GM12891 (cell line): ENCODE measurements at regions not wholly inside any gene's neighbourhood (a gene's known extent, or its start where the extent isn't known, plus 50 kb on each side); places are given as distances from the start of the nearest gene placed in this dataset.

Experiments used
- DNase-seq: peaks from one replicate; pipeline ENCODE4 v3.0.0; 2011; ENCODE audit warnings: low spot score; ENCODE audit not compliant: insufficient read length
- FAIRE-seq: peaks from 2 replicates; lab custom pipeline; 2011; peaks lifted over from hg19 to GRCh38; lab: Jason Lieb, UNC
- PAX5 ChIP-seq: IDR thresholded peaks from 2 replicates; pipeline ENCODE4 v1.6.1; 2011; ENCODE audit warnings: low read length, moderate library complexity, mild to moderate bottlenecking; ENCODE audit not compliant: insufficient read depth, severe bottlenecking
- POLR2A ChIP-seq: IDR thresholded peaks from 2 replicates; pipeline ENCODE4 v1.6.1; 2011; ENCODE audit warnings: low read depth, low read length, control low read depth
- POLR2AphosphoS5 ChIP-seq: IDR thresholded peaks from 2 replicates; pipeline ENCODE4 v1.6.1; 2011; ENCODE audit warnings: low read depth, low read length, control low read depth
- POU2F2 ChIP-seq: IDR thresholded peaks from 2 replicates; pipeline ENCODE4 v1.6.1; 2011; ENCODE audit warnings: low read depth, mild to moderate bottlenecking, control low read depth, low read length, moderate library complexity
- SPI1 ChIP-seq: IDR thresholded peaks from 2 replicates; pipeline ENCODE4 v1.6.1; 2011; ENCODE audit warnings: low read depth, low read length, control low read depth
- TAF1 ChIP-seq: IDR thresholded peaks from 2 replicates; pipeline ENCODE4 v1.6.1; 2011; ENCODE audit warnings: low read depth, low read length, control low read depth

DNA sequence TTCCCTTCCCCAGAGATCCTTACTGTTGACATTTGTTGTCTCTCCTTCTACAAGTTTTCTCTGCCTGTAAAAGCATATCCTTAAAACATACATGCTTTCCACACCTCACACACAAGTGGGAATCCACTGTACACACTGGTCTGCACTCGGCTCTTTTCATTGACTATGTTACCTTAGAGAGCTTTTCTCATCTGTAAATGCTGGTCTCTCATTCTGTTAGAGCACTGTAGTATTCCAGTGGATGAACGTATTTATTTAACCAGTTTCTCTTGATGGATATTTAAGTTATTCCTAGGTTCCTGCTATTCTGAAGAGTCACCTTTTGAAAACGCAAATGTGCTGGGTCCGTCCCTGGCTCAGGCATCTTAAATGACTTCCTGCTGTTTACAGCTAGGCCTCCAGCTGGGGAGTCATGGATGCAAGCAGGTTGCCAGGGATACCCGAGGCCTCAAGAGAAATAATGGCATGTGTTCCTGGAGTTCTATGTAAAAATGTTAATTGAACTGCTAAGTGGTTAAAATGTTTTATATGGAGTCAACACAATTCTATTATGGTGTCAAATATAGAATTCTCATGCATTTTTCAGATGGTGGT is 61.1 kb upstream of the TGM3 start:
- FAIRE-seq (no peak), DNase-seq (no peak)
- TF ChIP-seq POLR2AphosphoS5 (no peak), POU2F2 (no peak), SPI1 (no peak), POLR2A (no peak), TAF1 (no peak), PAX5 (no peak)

GRCh38 chr20:2236256-2236655 is 59.5 kb upstream of the TGM3 start:
- DNase-seq (no peak), FAIRE-seq (no peak)
- TF ChIP-seq POLR2A (no peak), POU2F2 (no peak)

GRCh38 chr20:2237059-2237458 is 58.7 kb upstream of the TGM3 start:
- no peak for FAIRE-seq
- TF ChIP-seq POLR2AphosphoS5 = no peak
- TF ChIP-seq SPI1 = no peak
- TF ChIP-seq TAF1 = no peak
- TF ChIP-seq PAX5 = no peak
- no peak for TF ChIP-seq POU2F2
- no peak for TF ChIP-seq POLR2A
- no peak for DNase-seq

DNA sequence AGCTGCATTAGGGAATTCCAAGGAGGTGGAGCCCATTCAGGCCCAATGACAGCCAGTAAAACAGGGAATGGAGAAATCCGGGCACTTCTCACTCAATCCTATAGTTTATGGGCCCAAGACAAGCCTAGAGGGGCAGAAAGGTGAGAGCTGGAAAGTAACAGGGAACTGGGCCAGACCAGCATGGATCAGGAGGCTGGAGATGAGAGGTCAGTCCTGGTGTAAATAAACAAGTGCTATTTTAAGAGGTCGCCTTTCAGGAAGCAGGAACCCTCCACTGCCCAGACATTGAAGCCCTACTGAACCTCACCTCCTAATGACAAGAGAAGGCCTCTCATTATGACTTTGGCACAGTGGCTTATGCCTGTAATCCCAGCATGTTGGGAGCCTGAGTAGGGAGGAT is 57.2 kb upstream of the TGM3 start:
- FAIRE-seq (no peak), DNase-seq (no peak)
- TF ChIP-seq POLR2A (no peak), PAX5 (no peak), SPI1 (no peak), POU2F2 (no peak), TAF1 (no peak), POLR2AphosphoS5 (no peak)

- no peak for TF ChIP-seq TAF1
- TF ChIP-seq PAX5 = no peak
- no peak for TF ChIP-seq POLR2AphosphoS5
- TF ChIP-seq POU2F2 = no peak
- no peak for TF ChIP-seq SPI1
- TF ChIP-seq POLR2A = no peak
- DNase-seq (no peak), FAIRE-seq (no peak)
These were observed 55.0 kb upstream of the TGM3 start for GRCh38 chr20:2240835-2241234.

- DNase-seq (no peak), FAIRE-seq (no peak)
- TF ChIP-seq POLR2A (no peak), POLR2AphosphoS5 (no peak), PAX5 (no peak), TAF1 (no peak)
These were observed 53.1 kb upstream of the TGM3 start for GRCh38 chr20:2242678-2243077.

DNA sequence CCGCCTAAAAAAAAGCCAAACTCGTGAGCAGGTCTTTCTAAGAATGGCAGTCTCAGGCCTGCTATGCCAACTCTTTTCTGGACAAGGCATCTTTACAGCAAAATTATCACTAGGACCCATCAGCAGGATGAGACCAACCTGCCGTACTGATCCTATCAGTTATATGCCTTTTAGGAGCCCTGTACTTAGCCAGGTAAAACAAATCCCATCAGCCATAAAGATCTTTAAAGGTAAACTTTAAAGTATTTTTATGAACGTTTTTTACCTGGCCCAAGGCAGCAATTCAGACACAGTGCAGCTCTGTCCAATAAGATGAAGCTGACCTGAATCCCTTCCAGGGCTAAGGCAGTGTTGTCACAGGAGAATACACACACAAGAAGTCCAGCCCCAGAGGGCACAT is 51.3 kb upstream of the TGM3 start:
- no peak for TF ChIP-seq TAF1
- no peak for TF ChIP-seq POU2F2
- no peak for TF ChIP-seq SPI1
- TF ChIP-seq POLR2AphosphoS5 = no peak
- no peak for TF ChIP-seq PAX5
- no peak for TF ChIP-seq POLR2A
- FAIRE-seq = no peak
- no peak for DNase-seq

DNA sequence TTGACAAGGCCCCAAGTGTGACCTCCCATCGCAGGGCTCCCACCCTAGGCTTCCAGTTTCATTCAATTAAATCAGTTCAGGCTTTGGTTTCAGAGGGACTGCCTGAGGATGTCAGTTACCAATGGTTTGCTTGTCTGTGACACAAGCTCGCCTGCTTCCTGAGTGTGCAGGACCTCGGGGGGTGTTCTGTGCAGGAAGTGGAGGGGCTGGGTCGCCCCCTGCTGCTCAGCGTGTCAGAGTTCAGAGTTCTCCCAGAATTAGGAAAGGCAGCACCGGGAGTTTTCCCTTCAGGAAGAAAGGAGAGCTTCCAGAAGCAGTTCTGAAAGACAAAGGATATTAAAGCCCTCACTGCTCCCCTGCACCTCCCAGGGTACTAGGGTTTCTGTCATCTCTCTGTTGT is 50.8 kb upstream of the TGM3 start:
- FAIRE-seq = no peak
- DNase-seq = no peak
- TF ChIP-seq POU2F2 (no peak), SPI1 (no peak), POLR2A (no peak), TAF1 (no peak), POLR2AphosphoS5 (no peak), PAX5 (no peak)

DNA sequence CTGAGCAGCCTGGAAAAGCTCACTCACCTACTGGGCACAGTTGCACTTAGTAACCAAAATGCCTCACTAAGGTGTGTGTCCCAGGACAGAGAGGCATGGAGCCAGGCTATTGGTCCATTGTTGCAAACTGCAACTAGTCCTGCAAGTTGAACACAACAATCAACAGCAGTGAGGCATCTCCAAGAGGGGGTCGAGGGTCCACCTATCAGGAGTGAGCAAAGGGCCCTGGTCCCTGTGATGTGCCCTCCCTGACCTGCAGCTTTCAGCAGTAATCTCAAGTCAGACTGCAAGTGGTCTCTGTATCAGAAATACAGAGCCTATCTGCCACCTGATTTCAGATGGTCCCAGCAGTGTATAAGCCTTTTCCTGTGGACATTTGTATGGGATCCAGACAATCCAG is 50.2 kb upstream of the TGM3 start:
- DNase-seq = no peak
- FAIRE-seq = no peak
- TF ChIP-seq POLR2A (no peak), SPI1 (no peak), PAX5 (no peak), POLR2AphosphoS5 (no peak), TAF1 (no peak), POU2F2 (no peak)
